C4-2B (cell line): ENCODE measurements at regions not wholly inside any gene's neighbourhood (a gene's known extent, or its start where the extent isn't known, plus 50 kb on each side); places are given as distances from the start of the nearest gene placed in this dataset.

Experiments used
- CTCF ChIP-seq: fragments of 450-650 bp; conservative IDR thresholded peaks from 2 replicates; pipeline ENCODE4 v1.5.1; 2017; ENCODE audit warnings: mild to moderate bottlenecking
- ZFX ChIP-seq: fragments of 450-650 bp; IDR thresholded peaks from 2 replicates; pipeline ENCODE4 v1.6.1; 2017

- no peak for TF ChIP-seq CTCF
- no peak for TF ChIP-seq ZFX
Observed at GRCh38 chr12:14175206-14175605, 190.3 kb upstream of the ATF7IP start.
